GM12892 (cell line): ENCODE measurements at regions not wholly inside any gene's neighbourhood (a gene's known extent, or its start where the extent isn't known, plus 50 kb on each side); places are given as distances from the start of the nearest gene placed in this dataset.

Source experiments
- DNase-seq: peaks from one replicate; pipeline ENCODE4 v3.0.0; 2011; ENCODE audit not compliant: insufficient read length
- FAIRE-seq: peaks from 2 replicates; lab custom pipeline; 2011; peaks lifted over from hg19 to GRCh38; lab: Jason Lieb, UNC
- POLR2A ChIP-seq: IDR thresholded peaks from 2 replicates; pipeline ENCODE4 v1.6.1; 2011; ENCODE audit warnings: low read depth, low read length, control low read depth
- POLR2AphosphoS5 ChIP-seq: IDR thresholded peaks from 2 replicates; pipeline ENCODE4 v1.6.1; 2011; ENCODE audit warnings: low read depth, low read length, control low read depth
- TAF1 ChIP-seq: IDR thresholded peaks from 2 replicates; pipeline ENCODE4 v1.6.1; 2011; ENCODE audit warnings: low read depth, mild to moderate bottlenecking, control low read depth, low read length, borderline replicate concordance

GRCh38 chr1:199786695-199787094 is 240.8 kb upstream of the NR5A2 start:
- no peak for DNase-seq
- TF ChIP-seq POLR2A = no peak
- no peak for TF ChIP-seq TAF1
- no peak for TF ChIP-seq POLR2AphosphoS5
- peak; percentile 9 for FAIRE-seq

- FAIRE-seq (no peak), DNase-seq (no peak)
- TF ChIP-seq POLR2AphosphoS5 (no peak), POLR2A (no peak), TAF1 (no peak)
Observed at GRCh38 chr1:199789141-199789540, 238.4 kb upstream of the NR5A2 start.

GRCh38 chr1:199791495-199791894 is 236.0 kb upstream of the NR5A2 start:
- TF ChIP-seq POLR2AphosphoS5 = no peak
- no peak for TF ChIP-seq POLR2A
- no peak for TF ChIP-seq TAF1
- FAIRE-seq (no peak), DNase-seq (no peak)

GRCh38 chr1:199792874-199793273 is 234.6 kb upstream of the NR5A2 start:
- no peak for TF ChIP-seq POLR2AphosphoS5
- TF ChIP-seq TAF1 = no peak
- no peak for TF ChIP-seq POLR2A
- FAIRE-seq (no peak), DNase-seq (no peak)

GRCh38 chr1:199794105-199794863 is 233.2 kb upstream of the NR5A2 start:
- DNase-seq (no peak), FAIRE-seq (no peak)
- TF ChIP-seq POLR2AphosphoS5 (no peak), TAF1 (no peak), POLR2A (no peak)

GRCh38 chr1:199799116-199799515 is 228.4 kb upstream of the NR5A2 start:
- no peak for DNase-seq
- no peak for FAIRE-seq
- no peak for TF ChIP-seq POLR2A
- no peak for TF ChIP-seq TAF1
- no peak for TF ChIP-seq POLR2AphosphoS5

GRCh38 chr1:199804526-199804925 is 223.0 kb upstream of the NR5A2 start:
- TF ChIP-seq POLR2AphosphoS5 (no peak), TAF1 (no peak), POLR2A (no peak)
- no peak for FAIRE-seq
- no peak for DNase-seq

GRCh38 chr1:199808110-199808870 is 219.2 kb upstream of the NR5A2 start:
- no peak for FAIRE-seq
- DNase-seq = no peak
- TF ChIP-seq TAF1 (no peak), POLR2AphosphoS5 (no peak), POLR2A (no peak)

- no peak for FAIRE-seq
- no peak for TF ChIP-seq TAF1
- no peak for TF ChIP-seq POLR2A
- TF ChIP-seq POLR2AphosphoS5 = no peak
- DNase-seq = no peak
Observed at GRCh38 chr1:199809311-199809710, 218.2 kb upstream of the NR5A2 start.

GRCh38 chr1:199811163-199811562 is 216.3 kb upstream of the NR5A2 start:
- no peak for DNase-seq
- no peak for TF ChIP-seq POLR2A
- TF ChIP-seq POLR2AphosphoS5 = no peak
- TF ChIP-seq TAF1 = no peak
- no peak for FAIRE-seq

GRCh38 chr1:199813198-199813597 is 214.3 kb upstream of the NR5A2 start:
- FAIRE-seq (no peak), DNase-seq (no peak)
- TF ChIP-seq POLR2A (no peak), TAF1 (no peak), POLR2AphosphoS5 (no peak)

GRCh38 chr1:199815947-199816346 is 211.6 kb upstream of the NR5A2 start:
- no peak for FAIRE-seq
- TF ChIP-seq POLR2AphosphoS5 (no peak), POLR2A (no peak), TAF1 (no peak)

More at GRCh38 chr1:199815947-199816346, 211.6 kb upstream of the NR5A2 start:
- DNase-seq = no peak
